Fibroblast of lung (primary cell): ENCODE measurements at regions not wholly inside any gene's neighbourhood (a gene's known extent, or its start where the extent isn't known, plus 50 kb on each side); places are given as distances from the start of the nearest gene placed in this dataset.

Source experiments
- DNase-seq, 2 donors: peaks; one replicate each; pipeline versions ENCODE4 v3.0.0 to v3.0.0-alpha.2; 2010; ENCODE audit warnings: low read depth in 2 of 2
- H2AFZ ChIP-seq: 2 replicates; pipeline ENCODE4 v1.5.1; 2012; ENCODE audit warnings: low read length, control low read depth, inconsistent platforms
- H3K27ac ChIP-seq: 2 replicates; pipeline ENCODE4 v1.5.1; 2011; ENCODE audit warnings: low read length, control low read depth; ENCODE audit not compliant: insufficient read depth
- H3K27me3 ChIP-seq: 2 replicates; pipeline ENCODE4 v1.5.1; 2011; ENCODE audit warnings: mild to moderate bottlenecking, low read length; ENCODE audit not compliant: control insufficient read depth, insufficient read depth
- H3K36me3 ChIP-seq: 2 replicates; pipeline ENCODE4 v1.5.1; 2011; ENCODE audit warnings: low read length; ENCODE audit not compliant: control insufficient read depth, insufficient read depth
- H3K4me1 ChIP-seq: 2 replicates; pipeline ENCODE4 v1.5.1; 2011; ENCODE audit warnings: low read length; ENCODE audit not compliant: control insufficient read depth, insufficient read depth; ENCODE audit errors: extremely low read depth
- H3K4me2 ChIP-seq: 2 replicates; pipeline ENCODE4 v1.5.1; 2011; ENCODE audit warnings: low read length, control low read depth; ENCODE audit not compliant: insufficient read depth; ENCODE audit errors: extremely low read depth
- H3K4me3 ChIP-seq, 4 experiments: fragments of 200-600 bp in 1 of 4; sonication (generic) in 1 of 4; replicated peaks in 1 of 4; 2 replicates each; pipeline ENCODE4 v1.5.1; 2011 to 2016; ENCODE audit warnings: low read length in 4 of 4, low read depth in 3 of 4, mild to moderate bottlenecking in 3 of 4, control low read depth in 2 of 4, inconsistent platforms in 1 of 4, mixed read lengths in 1 of 4; ENCODE audit not compliant: insufficient read depth in 1 of 4; ENCODE audit errors: control extremely low read depth in 1 of 4
- H3K79me2 ChIP-seq: 2 replicates; pipeline ENCODE4 v1.5.1; 2012; ENCODE audit warnings: mild to moderate bottlenecking, low read length, inconsistent platforms; ENCODE audit not compliant: control insufficient read depth, insufficient read depth
- H3K9ac ChIP-seq: 2 replicates; pipeline ENCODE4 v1.5.1; 2011; ENCODE audit warnings: mild to moderate bottlenecking, low read length, control low read depth; ENCODE audit not compliant: insufficient read depth
- H3K9me3 ChIP-seq: 2 replicates; pipeline ENCODE4 v1.5.1; 2012; ENCODE audit warnings: low read depth, low read length; ENCODE audit not compliant: control insufficient read depth, insufficient read depth
- H4K20me1 ChIP-seq: 2 replicates; pipeline ENCODE4 v1.5.1; 2011; ENCODE audit warnings: low read length; ENCODE audit not compliant: control insufficient read depth, insufficient read depth; ENCODE audit errors: extremely low read depth
- CTCF ChIP-seq, 2 donors: IDR thresholded peaks in 1 of 2; conservative IDR thresholded peaks in 1 of 2; 1 replicate in 1 of 2; 2 replicates in 1 of 2; pipeline ENCODE4 v1.5.1; 2011 to 2012; ENCODE audit warnings: low read length in 2 of 2, control low read depth in 1 of 2, inconsistent platforms in 1 of 2, low read depth in 1 of 2, mild to moderate bottlenecking in 1 of 2
- EZH2 ChIP-seq: IDR thresholded peaks from 2 replicates; pipeline ENCODE4 v1.5.1; 2012; ENCODE audit warnings: low read length, control low read depth, mild to moderate bottlenecking; ENCODE audit errors: missing control alignments

- H4K20me1 ChIP-seq, result no peaks in the 10 kb centered on the region
- H3K9ac ChIP-seq, result no peak overlapping the region
- no peak overlapping the region for H3K4me2 ChIP-seq
- no peaks in the 10 kb centered on the region for H3K4me1 ChIP-seq
- no peaks in the 10 kb centered on the region for H3K9me3 ChIP-seq
- H3K27me3 ChIP-seq, result peaks cover 3% of the 10 kb centered on the region
- H3K79me2 ChIP-seq, result no peaks in the 10 kb centered on the region
- no peak overlapping the region for H3K27ac ChIP-seq
- H2AFZ ChIP-seq, result no peak overlapping the region
- H3K36me3 ChIP-seq, result no peaks in the 10 kb centered on the region
- peak in 1 of 2 donors; percentile 20 for DNase-seq
- no peak for TF ChIP-seq EZH2
- peak in 1 of 2 donors; percentile 30 for TF ChIP-seq CTCF (conservative IDR thresholded peaks at IDR 0.05 in 1 of 2, IDR thresholded peaks at IDR 0.05 in 1 of 2; ENCODE audit: low read depth in 1 of 2, low read length in 2 of 2)
- H3K4me3 ChIP-seq, result no peak overlapping the region
Measured at GRCh38 chr1:10909697-10910680, 102.5 kb upstream of the TARDBP start.

- H3K9ac ChIP-seq, result no peak overlapping the region
- no peak for DNase-seq
Measured at GRCh38 chr1:10910681-10911489, 101.6 kb upstream of the TARDBP start.

More at GRCh38 chr1:10910681-10911489, 101.6 kb upstream of the TARDBP start:
- no peaks in the 10 kb centered on the region for H3K79me2 ChIP-seq
- H3K36me3 ChIP-seq, result no peaks in the 10 kb centered on the region
- no peaks in the 10 kb centered on the region for H4K20me1 ChIP-seq
- no peak for TF ChIP-seq CTCF (conservative IDR thresholded peaks at IDR 0.05 in 1 of 2, IDR thresholded peaks at IDR 0.05 in 1 of 2; ENCODE audit: low read depth in 1 of 2, low read length in 2 of 2)
- TF ChIP-seq EZH2, result no peak
- H3K4me3 ChIP-seq, result no peak overlapping the region
- no peaks in the 10 kb centered on the region for H3K9me3 ChIP-seq
- peaks cover 3% of the 10 kb centered on the region for H3K27me3 ChIP-seq
- no peaks in the 10 kb centered on the region for H3K4me1 ChIP-seq
- H3K27ac ChIP-seq, result no peak overlapping the region
- H3K4me2 ChIP-seq, result no peak overlapping the region
- H2AFZ ChIP-seq, result no peak overlapping the region
